Activated naive CD4-positive, alpha-beta T cell (primary cell): ENCODE measurements at regions not wholly inside any gene's neighbourhood (a gene's known extent, or its start where the extent isn't known, plus 50 kb on each side); places are given as distances from the start of the nearest gene placed in this dataset.
"Not testable (repeated sequence)": the region's sequence is repeated elsewhere in the genome, so short reads cannot be mapped to it uniquely, and the experiment has no call there.

Experiments used
- DNase-seq, 4 experiments: peaks; one replicate each; lab custom pipeline; 2025; lab: John Stamatoyannopoulos, UW

DNA sequence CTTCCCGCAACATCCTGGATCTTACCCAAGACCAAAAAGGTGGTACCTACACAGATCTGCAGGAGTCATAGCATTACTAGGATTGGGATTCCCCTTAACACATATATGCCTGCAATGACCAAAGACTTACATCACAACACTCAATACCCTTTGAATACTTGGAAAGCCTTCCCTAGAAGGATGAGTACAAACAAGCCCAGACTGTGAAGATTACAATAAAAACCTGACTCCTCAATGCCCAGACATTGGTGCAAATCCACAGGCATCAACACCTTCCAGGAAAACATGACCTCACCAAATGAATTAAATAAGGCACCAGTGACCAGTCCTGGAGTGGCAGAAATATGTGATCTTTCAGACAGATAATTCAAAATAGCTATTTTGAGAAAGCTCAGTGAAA is 326.8 kb downstream of the TBL1XR1 start:
- no peak for DNase-seq

DNA sequence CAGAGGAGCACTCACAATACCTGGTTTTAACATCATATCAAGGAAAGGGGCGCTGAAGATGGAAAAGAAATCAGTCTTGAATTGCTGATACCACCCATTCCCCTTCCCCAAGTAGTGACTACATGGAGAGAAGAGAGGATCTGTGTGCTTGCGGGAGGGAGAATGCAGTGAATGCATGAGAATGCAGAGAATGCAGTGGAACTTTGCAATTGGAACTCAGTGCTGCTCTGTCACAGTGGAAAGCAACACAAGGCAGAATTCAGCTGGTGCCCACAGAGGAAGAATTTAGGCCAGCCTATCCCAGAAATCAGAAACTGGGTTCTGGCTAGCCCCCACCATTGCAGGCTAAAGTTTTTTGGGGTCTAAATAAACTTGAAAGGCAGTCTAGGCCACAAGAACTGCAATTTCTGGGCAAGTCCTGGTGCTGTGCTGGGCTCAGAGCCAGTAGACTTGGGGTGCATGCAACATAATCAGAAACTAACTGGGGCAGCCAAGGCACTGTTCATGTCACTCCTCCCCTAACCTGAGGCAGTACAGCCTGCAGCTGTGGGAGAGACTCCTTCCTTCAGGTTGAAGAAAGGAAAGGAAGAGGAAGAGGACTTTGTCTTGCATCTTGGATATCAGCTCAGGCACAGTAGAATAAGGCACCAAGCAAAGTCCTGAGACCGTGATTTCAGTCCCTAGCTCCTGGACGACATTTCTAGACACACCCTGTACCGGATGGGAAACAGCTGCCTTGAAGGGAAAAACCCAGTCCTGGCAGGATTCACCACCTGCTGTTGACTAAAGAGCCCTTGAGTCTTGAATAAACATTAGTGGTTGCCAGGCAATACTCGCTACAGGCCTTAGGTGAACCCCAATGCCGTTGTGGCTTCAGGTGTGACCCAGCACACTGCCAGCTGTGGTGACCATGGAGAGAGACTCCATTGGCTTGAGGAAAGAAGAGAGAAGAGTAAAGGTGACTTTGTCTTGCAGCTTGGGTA is 329.3 kb downstream of the TBL1XR1 start:
- DNase-seq, result no peak

DNA sequence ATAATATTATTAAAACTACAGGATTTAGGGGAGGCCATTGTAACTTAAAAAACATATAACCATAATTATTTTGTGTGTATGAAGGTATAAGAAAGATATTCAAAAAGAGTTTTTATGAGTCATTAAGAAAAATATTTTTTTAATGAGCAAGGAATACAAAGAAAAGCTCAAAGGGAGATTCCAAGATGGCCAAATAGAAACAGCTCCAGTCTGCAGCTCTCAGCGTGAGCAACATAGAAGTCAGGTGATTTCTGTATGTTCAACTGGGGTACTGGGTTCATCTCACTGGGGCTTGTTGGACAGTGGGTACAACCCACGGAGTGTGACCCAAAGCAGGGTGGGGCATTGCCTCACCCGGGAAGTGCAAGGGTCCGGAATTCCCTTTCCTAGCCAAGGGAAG is 336.1 kb downstream of the TBL1XR1 start:
- DNase-seq, result no peak

DNA sequence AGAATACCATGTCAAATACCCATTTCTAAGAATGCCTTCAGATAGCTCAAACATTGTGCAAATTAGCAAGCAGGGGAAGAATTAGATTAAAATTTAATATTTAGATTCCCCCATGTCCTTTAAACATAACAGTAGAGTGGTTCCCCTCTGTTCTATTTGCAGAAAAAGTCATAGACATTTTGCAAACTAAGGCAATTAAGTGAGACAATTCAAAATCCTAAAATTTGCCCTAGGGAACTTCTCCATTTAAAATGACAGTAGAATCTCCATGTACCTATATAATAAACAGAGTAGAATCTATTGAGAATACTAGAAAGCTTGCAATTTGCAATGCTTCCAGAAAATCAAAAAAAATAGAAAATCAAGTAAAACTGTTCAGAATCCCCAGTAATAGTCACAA is 340.6 kb downstream of the TBL1XR1 start:
- DNase-seq, result no peak

DNA sequence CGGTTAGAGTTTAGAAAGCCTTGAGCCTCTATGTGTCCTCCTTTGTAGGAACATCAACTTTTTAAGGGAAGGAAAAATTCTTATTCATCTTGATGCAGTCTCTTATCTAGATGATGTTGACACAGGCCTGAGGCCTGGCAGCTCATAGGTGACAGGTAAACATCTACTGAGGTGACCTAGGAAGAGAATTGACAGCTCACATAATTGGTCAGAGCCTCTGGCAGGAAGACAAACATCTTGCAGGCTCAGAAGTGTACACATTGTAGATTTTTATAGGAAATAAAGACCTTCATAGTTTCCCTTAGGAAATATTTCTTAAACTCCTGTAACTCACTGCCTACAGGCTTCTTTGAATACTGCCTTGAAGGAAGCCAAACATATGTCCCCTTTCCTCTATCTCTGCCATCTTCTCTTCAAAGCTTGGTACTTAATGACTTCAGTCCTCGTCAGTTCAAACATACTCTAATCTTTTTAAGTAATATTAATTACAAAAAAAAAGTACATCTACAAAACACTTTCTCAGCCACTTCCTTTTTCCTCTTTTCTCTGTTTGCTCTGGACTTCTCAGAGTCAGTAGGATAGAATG is 341.3 kb downstream of the TBL1XR1 start:
- no peak for DNase-seq

DNA sequence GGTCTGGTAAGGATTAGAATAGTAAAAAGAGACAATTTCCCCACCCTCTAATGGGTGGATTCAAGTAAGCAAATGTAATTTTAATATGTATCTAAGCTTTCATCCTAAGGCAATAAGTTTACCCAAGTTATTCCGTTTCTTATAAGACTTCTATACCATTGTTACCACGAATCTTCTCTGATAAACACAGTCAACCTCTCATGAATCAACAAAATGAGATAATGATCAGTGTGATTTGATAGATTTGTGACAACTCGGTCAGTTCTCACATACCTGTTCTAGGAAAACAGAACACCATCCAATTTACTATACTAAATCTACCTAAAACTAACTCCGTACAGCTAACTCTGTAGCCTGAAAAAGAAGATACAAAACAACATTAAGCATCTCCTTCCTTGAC is 342.1 kb downstream of the TBL1XR1 start:
- no peak for DNase-seq

DNA sequence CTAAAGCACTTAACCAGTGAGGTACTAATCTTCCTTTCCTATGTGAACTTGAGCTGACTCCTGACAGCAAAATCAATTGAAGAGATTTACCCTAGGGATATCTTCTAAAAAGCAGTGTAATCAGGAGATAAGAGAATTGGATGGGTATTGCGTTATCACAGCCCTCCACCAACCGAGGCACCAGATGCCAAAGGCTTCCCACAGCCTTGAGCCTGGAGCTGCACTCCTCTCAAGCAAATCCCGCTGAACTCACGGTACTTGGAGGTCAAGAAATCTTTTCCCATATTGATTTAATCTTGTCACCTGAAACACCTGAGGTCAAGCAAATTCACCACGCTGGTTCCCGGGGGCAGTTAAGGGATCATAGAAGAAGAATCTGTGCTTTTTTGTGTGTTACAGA is 346.8 kb downstream of the TBL1XR1 start:
- DNase-seq, result no peak

DNA sequence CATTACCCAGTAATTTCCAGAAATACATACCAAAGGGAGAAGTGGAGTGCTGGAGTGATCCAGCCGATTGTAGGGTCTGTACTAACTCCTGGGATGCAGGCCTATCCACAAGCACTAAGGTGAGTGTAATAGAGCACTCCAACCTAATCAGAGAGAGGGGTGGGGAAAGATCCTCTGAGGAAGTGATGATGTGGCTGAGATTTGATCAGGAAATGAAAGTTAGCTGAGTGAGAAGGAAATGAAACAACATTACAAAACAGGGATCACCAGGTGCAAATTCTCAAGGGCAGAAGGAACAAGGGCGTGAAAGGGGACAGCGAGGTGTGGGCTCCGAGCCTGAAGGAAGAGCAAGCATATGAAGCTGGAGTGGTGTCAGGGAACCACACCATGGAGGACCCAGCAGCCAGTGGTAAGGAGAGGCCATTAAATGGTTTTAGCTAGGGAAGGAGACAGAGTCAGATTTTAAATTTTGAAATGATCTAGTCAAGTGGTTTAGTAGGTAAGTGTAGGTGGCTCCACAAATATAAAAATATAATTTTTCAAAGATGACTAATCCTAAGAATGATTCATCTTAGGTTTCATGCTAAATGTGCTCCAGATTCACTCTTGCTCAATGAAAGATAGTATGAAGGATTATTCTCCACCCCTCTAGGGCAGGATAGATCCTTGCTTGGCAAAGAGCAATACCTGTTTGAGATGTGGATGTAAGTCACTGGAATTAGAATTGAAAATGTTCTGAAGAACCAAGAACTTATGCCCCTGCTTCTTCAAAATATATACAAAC is 348.7 kb downstream of the TBL1XR1 start:
- DNase-seq, result no peak

DNA sequence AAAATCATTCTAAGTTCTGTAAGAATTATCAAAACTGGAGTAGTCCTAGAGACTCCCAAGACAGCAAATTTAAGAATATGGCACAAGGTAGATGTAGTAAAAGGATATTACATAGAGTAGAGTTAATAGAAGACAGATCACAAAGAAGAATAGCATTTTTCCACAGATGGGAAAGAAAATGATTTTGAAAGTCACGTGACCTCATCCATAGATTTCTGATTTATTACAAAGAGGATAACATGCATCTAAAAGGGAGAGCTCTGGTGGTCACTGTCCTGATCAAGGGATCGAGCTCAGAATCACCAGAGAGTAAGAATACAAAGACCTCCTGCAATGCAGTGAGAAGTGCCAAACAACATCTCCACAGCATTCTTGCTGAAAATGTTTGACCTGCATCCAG is 354.4 kb downstream of the TBL1XR1 start:
- DNase-seq, result no peak

DNA sequence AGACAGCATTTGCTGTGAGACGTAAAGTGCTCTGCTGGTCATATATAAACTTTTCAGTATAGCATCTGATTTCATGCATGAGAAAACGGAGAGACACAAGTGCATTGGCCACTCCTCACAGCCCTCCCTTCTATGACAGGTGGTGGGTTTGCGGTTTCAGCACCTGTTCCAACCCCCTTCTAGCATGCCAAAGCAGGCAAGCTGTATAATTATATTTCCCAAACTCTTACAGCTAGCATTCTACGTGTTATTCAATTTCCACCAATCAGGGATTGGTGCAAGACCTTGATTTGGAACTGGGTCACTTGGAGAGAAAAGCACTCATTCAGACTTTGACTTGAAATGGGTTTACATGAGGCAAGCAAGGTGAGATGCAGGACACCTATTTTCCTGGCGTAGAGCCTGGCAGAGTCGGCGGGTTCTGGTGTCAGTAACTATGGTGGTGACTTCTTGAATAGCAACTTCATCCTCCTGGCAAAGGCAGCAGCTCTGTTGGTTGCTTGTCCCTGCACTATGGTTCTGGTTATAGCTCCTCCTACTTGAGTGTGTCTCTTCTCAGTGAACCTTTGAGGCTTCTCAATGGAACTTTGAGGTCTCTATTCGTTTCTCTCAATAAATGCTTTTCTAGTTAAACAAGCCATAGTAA is 356.5 kb downstream of the TBL1XR1 start:
- DNase-seq, result no peak

DNA sequence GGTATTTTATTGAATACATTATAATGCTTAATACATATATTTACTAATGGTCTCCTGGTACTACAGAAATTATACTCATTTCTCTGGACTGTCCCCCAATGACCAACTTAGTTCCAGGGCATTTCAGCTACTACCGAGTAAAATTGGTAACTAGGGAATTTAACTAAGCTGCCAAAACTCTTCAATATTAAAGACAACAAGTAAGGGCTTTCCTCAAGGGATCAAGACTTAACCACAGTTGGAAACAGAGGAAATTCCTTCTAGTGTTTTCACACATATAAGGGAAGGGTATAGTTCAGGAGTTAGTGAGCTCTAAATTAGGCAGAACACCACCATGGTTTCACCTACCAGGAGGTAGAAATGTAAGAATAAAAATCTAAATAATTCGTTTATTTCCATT is 357.4 kb downstream of the TBL1XR1 start:
- no peak for DNase-seq

DNA sequence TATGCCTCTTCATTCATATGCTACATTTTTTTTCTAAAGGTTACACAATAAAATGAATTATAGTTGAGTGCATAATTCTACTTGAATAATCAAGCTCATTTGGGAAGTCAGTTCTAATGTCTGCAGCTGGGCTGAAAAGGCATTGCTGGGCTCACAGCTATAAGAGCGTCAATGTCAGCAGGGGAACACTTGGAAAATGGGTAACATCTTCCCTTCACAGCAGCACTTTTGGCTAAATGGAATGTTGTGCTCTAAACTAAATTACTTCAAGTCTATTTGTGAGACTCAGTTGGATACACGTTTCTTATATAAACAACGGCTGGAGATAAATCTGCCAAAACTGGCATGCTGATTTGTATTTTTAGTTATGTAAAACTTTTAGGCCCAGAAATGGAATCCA is 357.8 kb downstream of the TBL1XR1 start:
- DNase-seq, result no peak

DNA sequence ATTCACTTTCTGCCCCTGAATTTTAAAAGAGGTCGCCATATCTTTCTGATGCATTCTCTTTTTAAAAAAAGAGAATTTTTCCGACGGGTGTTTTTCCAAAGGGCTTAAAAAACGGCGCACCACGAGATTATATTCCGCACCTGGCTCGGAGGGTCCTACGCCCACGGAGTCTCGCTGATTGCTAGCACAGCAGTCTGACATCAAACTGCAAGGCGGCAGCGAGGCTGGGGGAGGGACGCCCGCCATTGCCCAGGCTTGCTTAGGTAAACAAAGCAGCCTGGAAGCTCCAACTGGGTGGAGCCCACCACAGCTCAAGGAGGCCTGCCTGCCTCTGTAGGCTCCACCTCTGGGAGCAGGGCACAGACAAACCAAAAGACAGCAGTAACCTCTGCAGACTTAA is 370.0 kb downstream of the TBL1XR1 start:
- not testable (repeated sequence) for DNase-seq

DNA sequence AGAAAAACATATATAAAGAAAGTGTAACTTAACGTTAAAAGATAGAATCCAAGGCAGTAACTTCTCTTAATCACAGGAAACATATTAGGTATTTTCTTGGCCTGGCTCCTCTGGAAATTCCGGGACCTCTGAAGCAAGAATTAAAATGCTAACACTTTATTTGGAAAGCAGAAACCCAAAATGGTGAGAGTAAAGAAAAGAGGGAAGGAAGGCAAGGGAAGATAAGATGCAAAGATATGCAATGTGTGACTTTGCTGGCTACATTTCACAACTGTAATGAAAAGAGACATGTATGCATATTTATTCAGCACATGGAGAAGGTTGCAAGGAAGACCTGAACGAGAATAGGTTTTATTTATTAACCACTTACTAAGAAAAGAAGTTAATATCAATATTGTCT is 372.5 kb downstream of the TBL1XR1 start:
- DNase-seq, result no peak

DNA sequence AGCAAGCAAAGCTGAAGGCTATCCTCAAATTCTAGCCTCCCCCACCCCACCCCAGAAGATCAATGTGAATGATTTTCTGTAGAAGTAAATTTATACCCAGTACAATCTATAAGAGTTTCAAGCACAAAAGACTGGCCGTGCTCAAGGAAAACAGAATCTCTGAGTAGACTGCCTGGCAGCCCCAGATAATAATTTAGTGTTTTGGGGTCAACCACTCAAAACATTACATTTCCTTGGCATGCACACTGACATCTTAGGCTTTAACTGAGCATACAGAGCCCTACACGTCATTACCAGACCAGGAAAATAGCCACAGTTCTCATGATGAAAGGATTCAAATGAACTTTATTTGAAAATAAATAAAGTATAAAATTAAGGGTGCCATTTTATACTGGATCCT is 376.5 kb downstream of the TBL1XR1 start:
- no peak for DNase-seq

DNA sequence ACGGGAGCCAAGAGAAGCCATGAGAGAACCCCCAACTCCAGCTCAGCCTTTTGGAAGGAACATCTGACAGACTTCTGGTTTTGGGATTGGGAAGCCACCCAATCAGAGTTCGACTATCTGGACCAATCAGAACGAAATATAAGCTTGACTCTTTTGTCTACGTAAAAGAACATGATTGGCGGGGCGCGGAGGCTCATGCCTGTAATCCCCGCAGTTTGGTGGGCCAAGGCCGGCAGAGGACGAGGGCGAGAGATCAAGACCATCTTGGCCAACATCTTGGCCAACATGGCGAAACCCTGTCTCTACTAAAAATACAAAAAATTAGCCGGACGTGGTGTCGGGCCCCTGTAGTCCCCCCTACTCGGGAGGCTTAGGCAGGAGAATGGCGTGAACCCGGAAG is 380.3 kb downstream of the TBL1XR1 start:
- no peak for DNase-seq

DNA sequence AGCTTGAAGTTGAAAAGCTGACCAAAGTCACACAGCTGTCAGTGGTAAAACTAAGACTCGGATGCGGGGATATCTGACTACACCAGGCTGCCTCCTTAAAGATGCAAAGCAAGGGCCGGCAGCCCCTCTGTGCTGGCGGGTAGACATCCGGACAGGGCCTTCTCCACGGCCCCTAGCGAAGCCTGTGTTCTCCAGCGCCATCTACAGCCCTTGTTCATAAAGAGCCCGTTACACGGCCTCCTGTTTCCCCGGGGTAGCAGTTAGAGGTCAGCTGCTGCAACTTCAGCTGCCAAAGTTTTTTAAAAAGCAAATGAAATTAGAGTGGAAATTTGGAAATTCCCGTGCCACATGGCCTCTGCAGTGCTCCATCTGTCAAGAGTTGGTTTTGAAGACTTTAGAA is 383.0 kb downstream of the TBL1XR1 start:
- DNase-seq, result no peak

DNA sequence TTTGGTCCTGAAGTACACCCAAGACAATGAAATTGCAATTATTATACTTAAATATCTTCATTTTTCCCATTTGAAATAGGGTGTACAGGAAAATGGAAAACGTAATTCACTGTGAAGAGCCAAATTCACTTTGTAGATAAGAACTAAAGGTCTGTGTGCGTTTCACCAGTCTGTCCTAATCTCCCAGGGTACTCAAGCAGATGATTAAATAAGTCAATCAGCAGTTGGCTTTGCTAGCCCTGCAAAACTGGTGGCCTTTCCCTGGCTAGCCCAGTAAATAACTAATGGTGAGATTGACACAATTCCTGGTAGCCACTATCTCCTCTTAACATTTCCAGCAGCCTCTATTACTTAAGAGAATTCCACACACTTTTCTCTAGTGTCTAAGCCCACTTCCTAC is 389.3 kb downstream of the TBL1XR1 start:
- DNase-seq, result no peak

DNA sequence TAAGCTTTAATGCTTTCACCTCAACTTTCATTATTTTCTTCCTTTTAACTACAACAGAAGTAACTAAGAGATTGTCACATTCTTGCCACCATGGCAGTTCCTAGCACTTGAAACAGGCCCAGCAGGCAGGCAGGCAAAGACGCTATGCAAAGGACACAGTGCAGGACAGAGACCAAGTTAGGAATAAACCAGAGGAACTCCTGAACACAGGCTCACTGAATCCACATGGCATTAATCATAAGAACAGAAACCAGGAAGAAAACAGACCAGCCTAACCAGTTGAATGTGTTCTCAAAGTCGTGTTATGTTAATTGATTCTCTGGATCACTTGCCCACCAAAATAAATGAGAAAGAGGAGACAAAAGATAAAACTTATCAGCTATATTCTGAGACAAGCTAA is 397.6 kb downstream of the TBL1XR1 start:
- DNase-seq, result no peak

DNA sequence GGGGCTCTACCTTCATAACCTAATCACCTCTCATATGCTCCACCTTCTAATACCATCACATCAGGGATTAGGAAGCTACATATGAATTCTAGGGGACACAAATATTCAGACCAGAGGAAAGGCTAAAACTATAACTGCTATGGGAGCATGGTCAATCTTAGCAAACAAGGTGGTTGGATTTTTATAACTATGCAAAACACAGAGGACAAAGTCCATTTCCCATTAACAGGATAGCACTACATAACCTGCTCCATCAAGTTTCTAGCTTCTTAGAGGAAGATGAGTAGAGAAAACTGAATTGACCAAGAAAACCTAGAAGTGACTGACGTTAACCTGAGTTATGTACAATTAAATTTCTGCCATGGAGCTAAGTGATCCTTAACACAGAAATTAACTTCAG is 398.6 kb downstream of the TBL1XR1 start:
- DNase-seq, result no peak

DNA sequence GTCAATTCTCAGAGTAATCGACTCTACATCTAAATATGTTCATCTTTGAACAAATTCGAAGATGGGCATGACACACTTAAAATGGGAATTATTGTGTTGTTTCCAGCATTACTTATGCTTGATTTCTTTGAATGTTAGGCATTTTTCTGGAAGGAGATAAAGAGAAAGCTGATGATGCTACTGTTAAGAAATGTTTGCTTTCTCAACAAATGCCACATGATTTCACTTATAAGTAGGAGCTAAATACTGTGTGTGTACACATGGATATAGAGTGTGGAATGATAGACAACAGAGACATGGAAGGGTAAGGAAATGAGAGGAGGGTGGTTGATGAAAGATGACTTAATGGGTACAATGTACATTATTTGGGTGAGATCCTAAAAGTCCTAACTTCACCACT is 400.9 kb downstream of the TBL1XR1 start:
- no peak for DNase-seq

DNA sequence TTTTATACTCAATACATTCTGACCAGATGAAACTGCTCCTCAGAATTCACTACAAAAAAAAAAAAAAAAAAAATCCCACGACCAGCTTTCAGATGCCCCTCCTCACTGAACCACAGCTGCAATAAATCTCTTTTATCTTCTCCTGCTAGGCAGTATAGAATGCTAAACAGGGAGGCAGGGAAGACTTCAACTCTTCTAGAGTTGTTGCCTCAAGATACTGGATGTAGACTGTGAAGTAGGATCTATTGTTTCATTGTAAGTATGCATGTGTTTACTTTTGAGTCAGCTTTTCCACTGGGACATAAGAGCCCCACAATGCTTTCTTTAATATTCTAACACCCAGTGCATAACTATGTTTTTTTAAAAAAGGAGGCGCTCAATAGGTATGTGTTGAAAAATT is 401.4 kb downstream of the TBL1XR1 start:
- no peak for DNase-seq
